MCF 10A (cell line): ENCODE measurements at regions not wholly inside any gene's neighbourhood (a gene's known extent, or its start where the extent isn't known, plus 50 kb on each side); places are given as distances from the start of the nearest gene placed in this dataset.

Experiments
- BruUV-seq: library from RNA; stranded (reverse); fragments of 400-500 nt; replicated peaks from 2 replicates; lab custom pipeline; 2021; lab: Mats Ljungman, UMichigan
- CTCF ChIA-PET: fragments of 300-600 bp; sonication (Branson Sonifier 250); formaldehyde crosslinking; extraction: SDS; loops from one replicate; lab custom pipeline; 2021; ENCODE audit warnings: antibody characterized with exemption, inconsistent platforms; lab: Yijun Ruan, JAX
- POLR2A ChIA-PET: fragments of 300-600, 350-650 bp; sonication (Branson Sonifier 250); formaldehyde crosslinking; extraction: SDS; loops from one replicate; lab custom pipeline; 2020; ENCODE audit warnings: antibody characterized with exemption, inconsistent platforms; lab: Yijun Ruan, JAX
- DNase-seq: peaks from one replicate; pipeline ENCODE4 v3.0.0-alpha.2; 2018; ENCODE audit not compliant: unreplicated experiment
- H3K27ac Mint-ChIP-seq: one replicate; pipeline ENCODE4 v1.8.0; 2022; ENCODE audit warnings: mild to moderate bottlenecking, low read depth, mixed read lengths; ENCODE audit not compliant: unreplicated experiment
- H3K27me3 Mint-ChIP-seq: one replicate; pipeline ENCODE4 v1.8.0; 2022; ENCODE audit warnings: mixed read lengths; ENCODE audit not compliant: insufficient read depth, unreplicated experiment
- H3K36me3 Mint-ChIP-seq: one replicate; pipeline ENCODE4 v1.8.0; 2022; ENCODE audit warnings: mild to moderate bottlenecking, moderate library complexity, mixed read lengths; ENCODE audit not compliant: insufficient read depth, unreplicated experiment
- H3K4me1 Mint-ChIP-seq: one replicate; pipeline ENCODE4 v1.8.0; 2022; ENCODE audit warnings: mixed read lengths; ENCODE audit not compliant: insufficient read depth, unreplicated experiment
- H3K4me3 Mint-ChIP-seq: one replicate; pipeline ENCODE4 v1.8.0; 2022; ENCODE audit warnings: mild to moderate bottlenecking, moderate library complexity, mixed read lengths; ENCODE audit not compliant: unreplicated experiment
- H3K9me3 Mint-ChIP-seq: one replicate; pipeline ENCODE4 v1.8.0; 2022; ENCODE audit warnings: mixed read lengths; ENCODE audit not compliant: unreplicated experiment
- CTCF ChIP-seq: fragments of 200-600 bp; IDR thresholded peaks from one replicate; pipeline ENCODE4 v1.8.0; 2022; ENCODE audit warnings: antibody characterized with exemption, mild to moderate bottlenecking; ENCODE audit not compliant: unreplicated experiment
- intact Hi-C: fragments of 100-400 bp; cut with micrococcal nuclease; formaldehyde crosslinking; loops from 2 replicates; pipeline ENCODE4 v1.14.1; 2022

- peaks cover 9% of the 10 kb centered on the region for H3K4me1 Mint-ChIP-seq
- DNase-seq, result peak; percentile 64
- H3K27me3 Mint-ChIP-seq, result no peaks in the 10 kb centered on the region
- ChIA-PET CTCF (no interaction called here), POLR2A (interaction anchor here (1.8 kb wide), 1 partner anchor 14 kb away, joined by 5 read pairs; no protein-coding TSS in a partner anchor)
- no peak overlapping the region for H3K4me3 Mint-ChIP-seq
- TF ChIP-seq CTCF, result no peak
- intact Hi-C loops, result no loop called here
- BruUV-seq, result no TSS peak
- H3K9me3 Mint-ChIP-seq, result no peaks in the 10 kb centered on the region
- no peaks in the 10 kb centered on the region for H3K36me3 Mint-ChIP-seq
- no peak overlapping the region for H3K27ac Mint-ChIP-seq
These were observed 1337.6 kb downstream of the LRFN5 start for GRCh38 chr14:42944284-42944683.

- intact Hi-C loops, result no loop called here
- no TSS peak for BruUV-seq
- Mint-ChIP-seq H3K4me3 (no peak overlapping the region), H3K4me1 (peaks cover 10% of the 10 kb centered on the region), H3K9me3 (no peaks in the 10 kb centered on the region), H3K27me3 (no peaks in the 10 kb centered on the region), H3K36me3 (no peaks in the 10 kb centered on the region), H3K27ac (no peak overlapping the region)
- CTCF ChIA-PET, result interaction anchor here (0.6 to 0.7 kb wide), 3 partner anchors 140 to 500 kb away, joined by 3 read pairs; no protein-coding TSS in a partner anchor
- POLR2A ChIA-PET, result interaction anchor here (0.8 kb wide), 1 partner anchor 559 kb away, joined by 3 read pairs; no protein-coding TSS in a partner anchor
- no peak for DNase-seq
- no peak for TF ChIP-seq CTCF
These were observed 1324.6 kb downstream of the LRFN5 start for GRCh38 chr14:42931308-42931707.

- POLR2A ChIA-PET, result interaction anchor here (1.7 kb wide), 1 partner anchor 15 kb away, joined by 5 read pairs; no protein-coding TSS in a partner anchor
- no TSS peak for BruUV-seq
- no peak for TF ChIP-seq CTCF
- CTCF ChIA-PET, result no interaction called here
- Mint-ChIP-seq H3K4me3 (no peak overlapping the region), H3K9me3 (peaks cover 7% of the 10 kb centered on the region), H3K36me3 (no peaks in the 10 kb centered on the region), H3K27ac (no peak overlapping the region), H3K27me3 (no peaks in the 10 kb centered on the region), H3K4me1 (peaks cover 10% of the 10 kb centered on the region)
- intact Hi-C loops, result no loop called here
- no peak for DNase-seq
These were observed 1323.3 kb downstream of the LRFN5 start for GRCh38 chr14:42929806-42930480.

- DNase-seq, result peak; percentile 26
- ChIA-PET CTCF (interaction anchor here (0.7 to 0.9 kb wide), 2 partner anchors 35 to 459 kb away, joined by 3 read pairs; no protein-coding TSS in a partner anchor), POLR2A (interaction anchor here (0.6 kb wide), 1 partner anchor 301 kb away, joined by 3 read pairs; no protein-coding TSS in a partner anchor)
- Mint-ChIP-seq H3K4me1 (peaks cover 10% of the 10 kb centered on the region), H3K27ac (no peak overlapping the region), H3K27me3 (no peaks in the 10 kb centered on the region), H3K9me3 (peaks cover 7% of the 10 kb centered on the region), H3K4me3 (no peak overlapping the region), H3K36me3 (no peaks in the 10 kb centered on the region)
- no peak for TF ChIP-seq CTCF
- BruUV-seq, result no TSS peak
- intact Hi-C loops, result no loop called here
These were observed 1320.6 kb downstream of the LRFN5 start for GRCh38 chr14:42927313-42927712.
